ENCODE measurements at regions not wholly inside any gene's neighbourhood (a gene's known extent, or its start where the extent isn't known, plus 50 kb on each side); places are given as distances from the start of the nearest gene placed in this dataset.

- Histone ChIP-seq H3K27ac (ENCODE audit: low read depth) (no peak overlapping the region), H3K79me2 (replicated peaks; ENCODE audit: insufficient read depth) (no peaks in the 10 kb centered on the region), H2AFZ (no peak overlapping the region), H3K4me3 (no peak overlapping the region), H4K20me1 (replicated peaks; ENCODE audit: insufficient read depth) (no peaks in the 10 kb centered on the region), H3K36me3 (ENCODE audit: insufficient read depth) (no peaks in the 10 kb centered on the region), H3K4me1 (ENCODE audit: insufficient read depth) (no peaks in the 10 kb centered on the region), H3F3A (replicated peaks; ENCODE audit: low read depth) (no peaks in the 10 kb centered on the region), H3K4me2 (no peak overlapping the region), H3K9me2 (ENCODE audit: insufficient read depth) (0 out of 2 replicates have a peak, but pooled peaks cover 7% of the 10 kb centered on the region), H3K27me3 (ENCODE audit: insufficient read depth) (no peaks in the 10 kb centered on the region)
- Mint-ChIP-seq H3K9me3 (no peaks in the 10 kb centered on the region; the same call in 2 of the 3 replicates), H3K27ac (no peak overlapping the region), H3K27me3 (ENCODE audit: insufficient read depth, low read depth, poor library complexity) (peaks cover 2% of the 10 kb centered on the region), H3K4me3 (no peak overlapping the region), H3K4me1 (peaks cover 6% of the 10 kb centered on the region; the same call in 2 of the 3 replicates), H3K36me3 (ENCODE audit: low read depth) (no peaks in the 10 kb centered on the region)
- ATAC-seq, result no peak
- no peak for DNase-seq (ENCODE audit: low spot score)
- TF ChIP-seq JUNB (IDR thresholded peaks at IDR 0.05; ENCODE audit: unreplicated experiment) (no peak), CTCF (conservative IDR thresholded peaks at IDR 0.05; ENCODE audit: low read depth in 2 of 2) (no peak), ETS1 (IDR thresholded peaks at IDR 0.05) (no peak), EZH2phosphoT487 (IDR thresholded peaks at IDR 0.05; ENCODE audit: unreplicated experiment) (no peak), STAT1 (IDR thresholded peaks at IDR 0.05; ENCODE audit: unreplicated experiment) (no peak), ZNF331 (CRISPR knock-in tag; IDR thresholded peaks at IDR 0.05; ENCODE audit: low read depth) (no peak), CREB1 (CRISPR knock-in tag; IDR thresholded peaks at IDR 0.05; ENCODE audit: low read depth) (no peak), ZNF114 (CRISPR knock-in tag; IDR thresholded peaks at IDR 0.05) (no peak), NANOG (IDR thresholded peaks at IDR 0.05; ENCODE audit: borderline replicate concordance) (no peak), REST (IDR thresholded peaks at IDR 0.05; ENCODE audit: unreplicated experiment) (no peak), EZH2 (IDR thresholded peaks at IDR 0.05; ENCODE audit: low read depth, unreplicated experiment) (no peak), POLR2AphosphoS5 (IDR thresholded peaks at IDR 0.05; ENCODE audit: low read depth) (no peak), ZNF462 (CRISPR knock-in tag; IDR thresholded peaks at IDR 0.05) (no peak)
Observed at GRCh38 chr13:42413484-42413815, 141.5 kb downstream of the AKAP11 start.
